IPS DF 4.7 (cell line): ENCODE measurements at regions not wholly inside any gene's neighbourhood (a gene's known extent, or its start where the extent isn't known, plus 50 kb on each side); places are given as distances from the start of the nearest gene placed in this dataset.
"Not testable (repeated sequence)": the region's sequence is repeated elsewhere in the genome, so short reads cannot be mapped to it uniquely, and the experiment has no call there.

ENCODE experiments used
- DNase-seq: peaks from one replicate; pipeline ENCODE4 v3.0.0-alpha.2; 2013; ENCODE audit warnings: low spot score; ENCODE audit errors: extremely low read depth

- DNase-seq: no peak
Measured at GRCh38 chr17:71057938-71058337, 888.6 kb downstream of the KCNJ2 start.

DNA sequence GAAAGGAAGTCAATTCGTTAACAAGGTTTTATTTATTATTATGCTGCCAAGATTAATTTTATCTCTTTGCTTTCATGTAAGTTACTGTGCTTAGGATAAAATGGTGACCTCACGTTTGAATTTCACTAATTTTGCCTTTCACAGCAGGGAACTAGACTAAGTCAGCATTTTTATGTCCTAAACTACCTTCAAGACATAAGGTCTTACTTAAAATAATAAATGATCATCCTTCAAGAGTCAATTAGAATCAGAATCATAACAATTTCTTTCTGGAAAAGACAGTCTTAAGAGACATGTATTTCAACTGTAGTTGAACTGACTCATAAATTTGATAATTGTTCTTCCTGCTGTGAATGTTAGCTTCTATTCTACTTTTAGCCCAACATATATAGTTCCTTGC, 893.8 kb downstream of the KCNJ2 start:
- no peak for DNase-seq

DNA sequence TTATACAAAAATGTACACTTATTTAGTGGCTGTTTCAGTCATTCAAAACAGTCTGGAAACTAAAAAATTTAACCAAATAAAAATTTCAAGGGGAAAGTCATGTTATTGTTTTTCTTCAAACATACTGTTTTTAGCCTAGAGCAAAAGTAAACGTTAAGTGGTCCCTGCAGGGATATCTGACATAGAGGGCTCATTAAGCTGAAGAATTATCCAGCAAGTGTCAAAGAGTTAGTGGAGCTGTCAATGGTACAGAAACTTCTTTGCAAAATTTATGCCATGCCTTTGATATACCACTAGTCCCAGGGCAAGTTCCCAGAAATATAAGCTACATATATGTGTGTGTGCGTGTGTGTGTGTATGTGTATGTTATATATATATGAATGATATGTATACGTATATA, 894.2 kb downstream of the KCNJ2 start:
- DNase-seq: no peak

DNA sequence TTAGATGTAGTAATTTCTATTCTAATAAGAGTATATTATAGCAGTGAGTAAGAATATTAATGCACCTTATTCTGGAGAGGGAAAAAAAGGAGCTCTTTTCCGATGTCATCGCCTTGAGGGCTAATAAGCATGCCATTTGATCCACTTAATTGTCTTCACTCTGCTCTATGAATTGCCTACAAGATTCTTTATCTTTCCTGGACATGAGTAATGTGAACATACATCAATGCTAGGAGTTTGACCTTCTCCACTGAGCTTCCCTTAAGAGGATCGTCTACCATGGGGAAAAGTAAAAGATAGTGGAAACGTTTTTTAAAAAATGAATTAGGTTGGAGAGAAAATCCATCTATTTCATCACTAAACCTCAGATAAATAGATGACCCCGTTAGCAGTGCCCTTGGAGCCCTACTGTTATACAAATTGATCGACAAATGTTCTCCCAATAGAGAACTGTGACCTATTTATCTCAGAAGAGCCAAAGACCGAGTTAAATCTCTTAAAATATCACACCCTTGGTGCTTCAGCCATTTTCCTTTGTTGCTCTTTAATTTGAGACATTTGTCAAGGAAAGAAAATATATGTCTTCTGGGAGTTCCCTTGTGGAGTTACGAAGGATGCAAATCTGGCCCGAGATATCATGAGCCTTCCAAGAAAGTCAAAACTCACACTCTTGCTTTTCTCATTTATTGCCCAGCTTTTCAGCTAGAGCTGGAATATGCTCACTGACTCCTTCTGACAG, 898.5 kb downstream of the KCNJ2 start:
- no peak for DNase-seq

GRCh38 chr17:71068408-71068750, 899.0 kb downstream of the KCNJ2 start:
- no peak for DNase-seq

- DNase-seq: no peak
Measured at GRCh38 chr17:71071041-71071440, 901.7 kb downstream of the KCNJ2 start.

GRCh38 chr17:71071837-71072236, 902.5 kb downstream of the KCNJ2 start:
- no peak for DNase-seq

DNA sequence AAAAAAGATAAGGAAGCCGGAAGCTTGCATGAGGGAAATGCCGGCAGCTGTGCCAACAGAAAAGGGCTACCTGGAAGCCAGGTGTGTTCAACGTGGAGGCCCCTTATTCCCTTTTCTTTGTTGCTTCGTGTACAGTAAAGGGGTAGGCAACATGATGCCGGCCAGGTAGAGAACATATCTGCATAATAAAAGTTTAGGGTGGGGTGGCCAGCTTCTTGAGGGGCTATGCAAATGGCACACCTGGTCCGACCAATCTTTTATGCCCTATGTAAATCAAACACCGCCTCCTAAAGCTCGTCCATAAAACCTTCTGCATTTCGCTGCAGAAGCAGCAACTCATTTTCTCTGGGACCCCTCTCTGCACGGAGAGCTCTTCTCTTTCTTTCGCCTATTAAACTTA, 911.6 kb downstream of the KCNJ2 start:
- DNase-seq: no peak

DNA sequence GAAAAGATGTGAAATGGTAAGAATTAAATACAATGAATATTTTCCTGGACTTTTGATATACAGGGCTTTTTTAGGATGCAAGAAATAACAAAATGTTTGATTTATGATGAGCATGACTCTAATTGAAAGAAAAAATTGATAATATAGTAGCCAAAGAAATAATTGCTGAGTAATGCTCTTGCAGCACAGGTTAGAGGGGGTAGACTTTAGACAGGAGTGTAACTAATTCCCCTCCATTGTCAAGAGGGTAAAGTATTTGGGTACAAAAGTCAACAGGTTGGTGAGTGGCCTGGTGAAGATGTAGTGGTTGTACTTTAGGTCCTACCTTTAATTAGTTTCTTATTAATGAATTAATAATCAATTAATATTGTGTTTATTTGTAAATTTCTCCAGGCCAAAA, 912.3 kb downstream of the KCNJ2 start:
- DNase-seq: no peak

GRCh38 chr17:71084219-71084618, 914.9 kb downstream of the KCNJ2 start:
- peak; percentile 49 for DNase-seq

DNA sequence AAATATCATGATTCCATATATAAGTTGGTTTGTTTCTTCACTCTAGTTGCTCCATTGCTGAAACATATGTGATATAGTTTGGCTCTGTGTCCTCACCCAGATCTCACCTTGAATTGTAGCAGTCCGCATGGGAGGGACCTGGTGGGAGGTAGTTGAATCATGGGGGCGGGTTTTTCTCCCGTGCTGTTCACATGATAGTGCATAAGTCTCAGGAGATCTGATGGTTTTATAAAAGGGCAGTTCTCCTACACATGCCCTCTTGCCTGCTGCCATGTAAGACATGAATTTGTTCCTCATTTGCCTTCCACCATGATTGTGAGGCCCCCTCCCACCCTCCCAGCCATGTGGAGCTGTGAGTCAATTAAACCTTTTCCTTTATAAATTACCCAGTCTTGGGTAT, 915.5 kb downstream of the KCNJ2 start:
- DNase-seq: no peak

DNA sequence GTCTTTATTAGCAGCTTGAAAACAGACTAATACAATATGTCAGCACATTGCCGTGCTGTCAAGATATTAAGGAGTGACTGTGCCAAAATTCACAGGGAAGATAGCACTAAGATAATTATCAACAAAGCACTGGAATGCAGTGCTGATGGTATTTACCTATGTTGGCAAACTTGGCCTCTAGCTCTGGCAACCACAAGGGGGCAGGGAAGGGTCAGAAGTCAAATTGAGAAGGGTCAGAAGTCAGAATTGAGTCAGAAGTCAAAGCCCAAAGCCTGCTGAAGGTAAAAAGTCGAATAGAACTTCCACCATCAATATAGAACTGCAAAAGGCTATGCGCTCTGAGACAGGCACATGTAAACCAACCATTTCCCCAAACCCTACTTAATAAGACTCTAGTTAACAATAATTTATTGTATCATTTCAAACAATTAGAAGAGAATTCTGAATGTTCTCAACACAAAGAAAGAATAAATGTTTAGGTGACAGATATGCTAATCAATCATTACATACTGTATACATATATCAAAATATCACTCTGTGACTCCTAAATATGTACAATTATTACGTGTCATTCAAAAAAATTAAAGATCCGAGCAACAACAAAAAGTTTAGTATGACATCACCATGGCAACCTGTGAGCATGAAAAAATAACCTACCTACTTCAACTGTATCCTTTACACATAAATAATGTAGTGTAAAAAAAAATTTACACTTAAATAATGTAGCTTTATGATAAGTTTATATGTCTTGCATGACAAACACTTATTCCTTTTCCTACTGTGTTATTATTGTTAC, 916.1 kb downstream of the KCNJ2 start:
- peak; percentile 38 for DNase-seq

GRCh38 chr17:71089431-71089830, 920.1 kb downstream of the KCNJ2 start:
- no peak for DNase-seq

DNA sequence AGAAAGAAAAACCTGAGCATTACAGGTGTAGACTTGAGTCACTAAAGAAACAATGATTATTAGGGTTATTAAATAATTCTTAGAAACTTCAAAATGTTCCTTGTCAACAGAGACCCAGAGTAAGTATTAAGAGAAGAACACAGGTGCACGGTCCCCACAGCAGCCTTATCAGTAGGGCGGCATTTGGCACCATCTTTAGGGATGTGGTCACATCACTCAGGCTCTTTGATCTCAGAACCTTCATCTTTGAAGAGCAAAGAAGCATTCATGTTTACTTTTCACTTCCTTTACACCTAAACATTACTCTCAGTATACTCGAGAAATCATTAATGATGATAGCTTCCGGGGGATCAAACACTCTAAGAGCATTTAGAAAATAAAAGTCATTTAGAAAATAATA, 928.7 kb downstream of the KCNJ2 start:
- no peak for DNase-seq

GRCh38 chr17:71099003-71099714, 929.8 kb downstream of the KCNJ2 start:
- DNase-seq: no peak

DNA sequence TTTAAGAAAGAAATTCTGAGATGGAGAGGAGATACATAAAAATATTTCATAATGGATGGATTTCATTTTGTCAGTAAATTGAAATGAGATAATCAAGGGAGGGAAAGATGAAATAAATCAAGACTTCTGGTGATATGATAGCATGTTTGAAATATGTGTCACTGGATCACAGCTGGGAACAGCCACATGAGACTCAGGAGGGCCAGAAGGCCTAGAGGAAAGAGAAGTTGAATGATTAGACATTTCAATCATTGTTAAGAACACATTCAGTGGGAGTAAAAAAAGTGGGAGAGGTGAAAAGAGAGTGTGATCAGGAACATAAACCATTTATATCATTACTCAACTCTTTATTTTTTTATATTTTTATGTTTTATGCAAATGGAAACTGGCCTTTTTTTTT, 933.4 kb downstream of the KCNJ2 start:
- DNase-seq: no peak

DNA sequence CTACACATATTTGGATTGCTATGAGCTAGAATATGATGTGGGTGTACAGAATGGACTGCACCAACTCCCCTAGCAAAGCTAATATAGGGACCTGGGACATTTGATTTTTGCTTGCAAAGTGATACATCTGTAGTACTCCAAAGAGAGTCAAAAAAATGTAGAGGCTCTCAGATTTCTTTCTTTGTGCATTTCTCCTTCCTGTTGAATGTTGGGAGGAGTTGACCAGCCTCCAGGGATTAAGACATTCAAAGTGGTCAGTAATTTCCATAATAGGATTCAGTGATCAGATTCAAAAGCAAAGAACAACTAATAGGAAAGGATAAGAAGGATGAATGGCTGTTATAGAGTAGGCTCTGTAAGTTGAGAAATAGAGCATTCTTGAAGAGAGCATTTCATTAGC, 934.9 kb downstream of the KCNJ2 start:
- no peak for DNase-seq

DNA sequence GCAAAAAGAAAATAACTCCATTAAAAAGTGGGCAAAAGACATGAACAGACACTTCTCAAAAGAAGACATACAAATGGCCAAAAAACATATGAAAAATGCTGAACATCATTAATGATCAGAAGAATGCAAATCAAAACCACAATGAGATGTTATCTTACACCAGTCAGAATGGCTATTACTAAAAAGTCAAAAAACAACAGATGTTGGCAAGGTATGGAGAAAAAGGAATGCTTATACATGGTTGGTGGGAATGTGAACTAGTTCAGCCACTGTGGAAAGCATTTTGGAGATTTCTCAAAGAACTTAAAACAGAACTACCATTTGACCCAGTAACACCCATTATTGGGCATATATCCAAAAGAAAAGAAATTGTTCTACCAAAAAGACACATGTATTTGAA, 936.7 kb downstream of the KCNJ2 start:
- DNase-seq: not testable (repeated sequence)

- DNase-seq: no peak
Measured at GRCh38 chr17:71107136-71107535, 937.8 kb downstream of the KCNJ2 start.

GRCh38 chr17:71109697-71110096, 940.4 kb downstream of the KCNJ2 start:
- DNase-seq: no peak

GRCh38 chr17:71110326-71110725, 941.0 kb downstream of the KCNJ2 start:
- DNase-seq: no peak

DNA sequence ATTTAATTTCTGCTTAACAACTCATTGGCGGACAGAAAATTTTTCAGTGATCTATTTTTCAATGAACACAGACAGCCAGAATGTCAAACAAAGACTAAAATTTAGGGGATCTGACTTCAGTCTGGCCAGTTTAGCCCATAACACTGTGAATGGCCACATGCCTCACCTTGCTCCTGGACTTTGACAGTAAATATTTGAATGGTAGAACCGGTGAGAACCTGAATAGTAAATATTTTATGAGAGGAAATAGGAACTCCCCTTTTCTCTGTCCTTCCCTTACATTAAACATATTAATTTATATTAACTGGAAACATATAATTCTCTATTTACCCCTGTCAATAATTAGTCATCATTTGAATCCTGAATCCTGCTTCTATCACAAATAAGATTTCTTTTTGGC, 942.1 kb downstream of the KCNJ2 start:
- DNase-seq: no peak
